Iris pigment epithelial cell (primary cell): ENCODE measurements at regions not wholly inside any gene's neighbourhood (a gene's known extent, or its start where the extent isn't known, plus 50 kb on each side); places are given as distances from the start of the nearest gene placed in this dataset.

ENCODE experiments used
- DNase-seq: peaks from one replicate; pipeline ENCODE4 v3.0.0-alpha.2; 2011; ENCODE audit warnings: low read depth

- peak; percentile 57 for DNase-seq
Observed at GRCh38 chr2:45275242-45275805, 266.1 kb upstream of the SIX2 start.

GRCh38 chr2:45274250-45274926 is 265.1 kb upstream of the SIX2 start:
- no peak for DNase-seq

- no peak for DNase-seq
Observed at GRCh38 chr2:45273412-45274249, 264.4 kb upstream of the SIX2 start.

- DNase-seq, result no peak
Observed at GRCh38 chr2:45272549-45273265, 263.5 kb upstream of the SIX2 start.

GRCh38 chr2:45269149-45269793 is 260.0 kb upstream of the SIX2 start:
- DNase-seq, result peak; percentile 40

GRCh38 chr2:45268631-45269030 is 259.4 kb upstream of the SIX2 start:
- no peak for DNase-seq

- no peak for DNase-seq
Observed at GRCh38 chr2:45267062-45267792, 258.0 kb upstream of the SIX2 start.

- DNase-seq, result no peak
Observed at GRCh38 chr2:45265336-45265735, 256.1 kb upstream of the SIX2 start.

- DNase-seq, result peak; percentile 60
Observed at GRCh38 chr2:45264227-45265225, 255.3 kb upstream of the SIX2 start.

- no peak for DNase-seq
Observed at GRCh38 chr2:45263147-45263546, 253.9 kb upstream of the SIX2 start.

- DNase-seq, result no peak
Observed at GRCh38 chr2:45261746-45262145, 252.5 kb upstream of the SIX2 start.

- DNase-seq, result no peak
Observed at GRCh38 chr2:45260946-45261345, 251.7 kb upstream of the SIX2 start.

GRCh38 chr2:45259547-45260160 is 250.4 kb upstream of the SIX2 start:
- DNase-seq, result no peak

GRCh38 chr2:45259138-45259537 is 249.9 kb upstream of the SIX2 start:
- DNase-seq, result no peak

GRCh38 chr2:45258311-45258710 is 249.1 kb upstream of the SIX2 start:
- no peak for DNase-seq

- DNase-seq, result no peak
Observed at GRCh38 chr2:45257820-45258219, 248.6 kb upstream of the SIX2 start.

GRCh38 chr2:45256867-45257641 is 247.8 kb upstream of the SIX2 start:
- peak; percentile 39 for DNase-seq

GRCh38 chr2:45256173-45256866 is 247.1 kb upstream of the SIX2 start:
- DNase-seq, result no peak
